GM12872 (cell line): ENCODE measurements at regions not wholly inside any gene's neighbourhood (a gene's known extent, or its start where the extent isn't known, plus 50 kb on each side); places are given as distances from the start of the nearest gene placed in this dataset.

Experiments
- TF ChIP-seq, protein P1 (sequence below): IDR thresholded peaks from 3 replicates; pipeline ENCODE4 v1.5.1; 2011; ENCODE audit warnings: low read depth, mild to moderate bottlenecking, low read length, moderate library complexity; ENCODE audit not compliant: insufficient read depth

DNA sequence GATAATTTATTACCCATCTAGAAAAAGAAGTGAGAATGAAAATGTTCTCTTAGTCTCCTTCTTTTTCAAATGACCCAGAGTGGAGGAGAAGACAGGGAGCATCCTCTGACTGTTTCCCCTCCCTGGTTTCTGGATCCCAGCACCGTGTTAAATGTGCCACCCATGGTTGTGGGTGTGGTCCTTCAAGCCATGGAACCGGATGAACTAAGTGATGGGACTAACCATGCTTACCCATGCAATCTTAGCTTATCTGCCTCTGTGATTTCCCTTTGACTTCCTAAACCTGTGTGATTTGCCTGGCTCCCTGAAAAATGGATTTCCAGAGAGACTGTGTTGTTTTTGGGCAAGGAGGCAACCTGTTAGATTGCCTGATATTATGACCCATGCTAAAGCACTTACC, 437.1 kb downstream of the MAGEB5 start:
- TF ChIP-seq, protein P1, sequence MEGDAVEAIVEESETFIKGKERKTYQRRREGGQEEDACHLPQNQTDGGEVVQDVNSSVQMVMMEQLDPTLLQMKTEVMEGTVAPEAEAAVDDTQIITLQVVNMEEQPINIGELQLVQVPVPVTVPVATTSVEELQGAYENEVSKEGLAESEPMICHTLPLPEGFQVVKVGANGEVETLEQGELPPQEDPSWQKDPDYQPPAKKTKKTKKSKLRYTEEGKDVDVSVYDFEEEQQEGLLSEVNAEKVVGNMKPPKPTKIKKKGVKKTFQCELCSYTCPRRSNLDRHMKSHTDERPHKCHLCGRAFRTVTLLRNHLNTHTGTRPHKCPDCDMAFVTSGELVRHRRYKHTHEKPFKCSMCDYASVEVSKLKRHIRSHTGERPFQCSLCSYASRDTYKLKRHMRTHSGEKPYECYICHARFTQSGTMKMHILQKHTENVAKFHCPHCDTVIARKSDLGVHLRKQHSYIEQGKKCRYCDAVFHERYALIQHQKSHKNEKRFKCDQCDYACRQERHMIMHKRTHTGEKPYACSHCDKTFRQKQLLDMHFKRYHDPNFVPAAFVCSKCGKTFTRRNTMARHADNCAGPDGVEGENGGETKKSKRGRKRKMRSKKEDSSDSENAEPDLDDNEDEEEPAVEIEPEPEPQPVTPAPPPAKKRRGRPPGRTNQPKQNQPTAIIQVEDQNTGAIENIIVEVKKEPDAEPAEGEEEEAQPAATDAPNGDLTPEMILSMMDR = no peak

DNA sequence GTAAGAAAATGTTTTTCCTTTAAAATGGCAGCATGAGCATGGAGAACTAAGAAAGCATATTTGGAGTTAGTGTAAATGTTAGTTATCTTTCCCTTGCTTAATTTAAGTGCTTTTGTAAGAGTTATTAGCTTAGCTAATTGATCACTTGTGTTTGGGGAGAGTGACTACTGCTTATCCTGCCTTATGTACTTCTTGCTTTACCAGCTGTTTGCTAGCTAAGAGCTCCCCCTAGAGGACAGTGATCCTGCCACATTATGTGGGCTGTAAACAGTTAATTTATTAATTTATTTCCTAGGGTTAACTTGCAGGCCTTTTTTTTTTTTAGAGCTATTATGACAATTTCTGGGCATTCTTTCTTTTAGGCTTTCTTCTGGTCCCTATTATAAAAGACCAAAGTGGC, 435.8 kb downstream of the MAGEB5 start:
- TF ChIP-seq, protein P1 = peak; percentile 31; the same call in 2 of the 3 replicates

DNA sequence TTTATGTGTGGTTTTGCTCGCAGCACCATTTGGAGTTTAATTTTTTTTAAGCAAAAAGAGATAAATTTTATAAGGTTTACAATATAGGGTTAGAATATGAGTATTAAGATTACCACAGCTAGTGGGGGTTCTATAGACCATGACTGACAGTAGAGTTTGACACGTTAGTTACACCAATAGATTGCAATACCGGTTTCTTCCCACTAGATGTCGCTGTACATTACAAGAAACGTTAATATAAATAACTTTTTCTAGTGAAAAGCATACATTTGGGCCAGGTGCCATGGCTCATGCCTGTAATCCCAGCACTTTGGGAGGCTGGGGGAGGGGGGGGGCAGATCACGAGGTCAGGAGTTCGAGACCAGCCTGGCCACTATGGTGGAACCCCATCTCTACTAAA, 433.6 kb downstream of the MAGEB5 start:
- TF ChIP-seq, protein P1 = peak; percentile 53

DNA sequence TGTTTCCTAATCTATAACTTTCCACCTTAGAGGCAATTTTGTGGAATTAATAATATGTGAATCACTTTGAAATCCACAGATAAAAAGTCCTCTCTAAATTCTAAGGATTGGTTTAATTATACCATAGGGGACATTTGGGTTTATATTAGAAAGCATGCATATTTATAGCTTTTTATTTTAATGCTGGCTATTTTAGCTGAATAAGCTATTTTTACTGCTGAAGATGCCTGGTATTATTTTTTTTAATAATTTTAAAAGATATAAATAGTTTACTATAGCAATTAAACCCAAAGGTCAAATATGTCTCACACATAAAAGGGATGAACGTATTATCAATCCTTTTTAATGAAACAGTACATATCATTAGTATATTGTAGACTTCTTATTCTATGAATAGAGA, 415.4 kb downstream of the MAGEB5 start:
- TF ChIP-seq, protein P1 = no peak

DNA sequence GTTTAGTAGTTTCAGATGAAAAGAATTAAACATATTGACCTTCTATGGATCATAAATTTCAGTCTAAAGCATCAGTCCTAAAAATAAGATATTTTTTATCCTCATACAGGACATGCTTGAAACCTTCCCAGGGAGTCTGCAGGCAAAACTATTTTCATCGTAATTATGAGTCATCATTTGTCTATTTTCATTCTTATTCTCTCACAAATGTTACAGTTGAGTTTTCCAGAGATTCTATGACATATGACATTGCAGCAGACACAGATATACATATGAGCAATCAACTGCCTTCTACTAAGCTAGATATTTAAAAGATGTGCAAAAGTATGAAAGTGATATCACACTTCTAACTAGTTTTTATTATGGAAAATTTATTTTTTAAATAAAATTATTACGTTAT, 398.0 kb downstream of the MAGEB5 start:
- TF ChIP-seq, protein P1 = no peak

DNA sequence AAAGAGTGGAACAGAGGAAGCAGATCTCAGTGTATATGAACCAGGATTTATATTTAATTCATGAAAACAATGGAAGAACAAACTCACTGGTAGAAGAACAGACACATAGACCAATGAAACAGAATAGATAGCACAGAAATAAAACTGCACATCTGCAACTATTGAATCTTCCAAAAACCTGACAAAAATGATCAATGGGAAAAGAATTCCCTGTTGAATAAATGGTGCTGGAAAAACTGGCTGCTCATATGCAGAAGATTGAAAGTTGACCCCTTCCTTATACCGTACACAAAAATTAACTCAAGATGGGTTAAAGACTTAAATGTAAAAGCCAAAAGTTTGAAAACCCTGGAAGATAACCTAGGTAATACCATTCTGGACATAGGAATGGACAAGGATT, 391.0 kb downstream of the MAGEB5 start:
- TF ChIP-seq, protein P1 = no peak

DNA sequence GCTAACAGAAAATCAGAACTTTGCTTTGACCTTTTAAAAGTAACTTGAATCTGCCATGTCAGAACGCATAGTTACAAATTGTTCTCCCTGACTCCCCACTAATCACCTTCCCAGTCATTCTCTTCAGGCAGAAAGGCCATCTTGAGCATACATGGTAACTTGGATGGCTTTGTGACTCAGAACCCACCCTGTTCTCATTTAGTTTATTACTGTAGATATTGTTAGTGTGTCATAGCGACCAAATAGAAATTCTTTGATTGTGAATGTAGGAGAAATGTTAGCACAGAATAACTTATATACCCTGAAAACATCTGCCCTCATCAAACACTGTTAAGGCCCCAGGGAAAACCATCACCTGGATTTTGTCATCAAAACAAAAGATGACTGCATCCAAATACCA, 382.0 kb downstream of the MAGEB5 start:
- TF ChIP-seq, protein P1 = no peak

DNA sequence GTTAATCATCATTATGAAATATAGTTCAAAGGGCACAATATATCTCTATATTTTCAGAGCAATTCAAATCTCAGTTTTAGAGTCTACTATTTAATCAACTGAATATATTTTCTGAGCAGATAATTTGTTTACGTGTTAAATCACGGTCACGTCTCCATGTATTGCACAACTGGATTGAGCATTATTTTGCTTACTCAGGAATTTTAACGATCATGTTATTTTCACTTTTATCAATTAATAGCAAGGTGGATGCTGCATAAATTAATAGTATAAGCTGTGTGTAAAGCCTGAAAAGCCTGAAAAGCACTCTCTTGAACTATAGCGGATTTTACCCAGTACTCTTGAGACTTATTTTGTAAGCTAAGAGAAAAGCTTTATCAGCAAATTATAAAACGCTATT, 374.9 kb downstream of the MAGEB5 start:
- TF ChIP-seq, protein P1 = no peak
